GM23338 (cell line): ENCODE measurements at regions not wholly inside any gene's neighbourhood (a gene's known extent, or its start where the extent isn't known, plus 50 kb on each side); places are given as distances from the start of the nearest gene placed in this dataset.

Experiments
- ATAC-seq: fragments of 200-7000 bp; cut with Tn5 transposase; 3 replicates; pipeline ENCODE4 v1.9.1; 2020
- DNase-seq: peaks from one replicate; pipeline ENCODE4 v3.0.0-alpha.2; 2015; ENCODE audit warnings: low spot score
- H2AFZ ChIP-seq: fragments of 200-600 bp; sonication (generic); 2 replicates; pipeline ENCODE4 v1.8.0; 2016; ENCODE audit warnings: antibody characterized with exemption, mild to moderate bottlenecking, moderate library complexity
- H3F3A ChIP-seq: fragments of 200-600 bp; sonication (generic); replicated peaks from 2 replicates; pipeline ENCODE4 v1.8.0; 2017; ENCODE audit warnings: antibody characterized with exemption, mixed run types, low read depth
- H3K27ac ChIP-seq: fragments of 200-600 bp; sonication (generic); 2 replicates; pipeline ENCODE4 v1.6.1; 2016; ENCODE audit warnings: low read depth
- H3K27me3 ChIP-seq: fragments of 200-600 bp; sonication (generic); 2 replicates; pipeline ENCODE4 v1.8.0; 2016; ENCODE audit warnings: mild to moderate bottlenecking, mixed run types, moderate library complexity; ENCODE audit not compliant: insufficient read depth
- H3K36me3 ChIP-seq: fragments of 200-600 bp; sonication (generic); 2 replicates; pipeline ENCODE4 v1.8.0; 2016; ENCODE audit warnings: mild to moderate bottlenecking; ENCODE audit not compliant: insufficient read depth
- H3K4me1 ChIP-seq: fragments of 200-600 bp; sonication (generic); 2 replicates; pipeline ENCODE4 v1.8.0; 2016; ENCODE audit warnings: mild to moderate bottlenecking, moderate library complexity; ENCODE audit not compliant: insufficient read depth
- H3K4me2 ChIP-seq: fragments of 200-600 bp; sonication (generic); 2 replicates; pipeline ENCODE4 v1.7.1; 2017; ENCODE audit warnings: mixed run types
- H3K4me3 ChIP-seq: fragments of 200-600 bp; sonication (generic); 2 replicates; pipeline ENCODE4 v1.6.1; 2016; ENCODE audit warnings: mixed run types
- H3K79me2 ChIP-seq: fragments of 200-600 bp; sonication (generic); replicated peaks from 2 replicates; pipeline ENCODE4 v1.8.0; 2017; ENCODE audit warnings: mild to moderate bottlenecking; ENCODE audit not compliant: insufficient read depth
- H3K9me2 ChIP-seq: fragments of 200-600 bp; sonication (generic); 2 replicates; pipeline ENCODE4 v1.8.0; 2017; ENCODE audit not compliant: insufficient read depth
- H4K20me1 ChIP-seq: fragments of 200-600 bp; sonication (generic); replicated peaks from 2 replicates; pipeline ENCODE4 v1.8.0; 2017; ENCODE audit warnings: mild to moderate bottlenecking; ENCODE audit not compliant: insufficient read depth
- H3K27ac Mint-ChIP-seq: 2 replicates; pipeline ENCODE4 v1.8.0; 2020; ENCODE audit warnings: inconsistent platforms, mild to moderate bottlenecking, moderate library complexity, mixed read lengths
- H3K27me3 Mint-ChIP-seq: 3 replicates; pipeline ENCODE4 v1.8.0; 2022; ENCODE audit warnings: low read depth, mild to moderate bottlenecking, moderate library complexity, mixed read lengths, inconsistent platforms; ENCODE audit not compliant: insufficient read depth, poor library complexity
- H3K36me3 Mint-ChIP-seq: 3 replicates; pipeline ENCODE4 v1.8.0; 2021; ENCODE audit warnings: low read depth, mild to moderate bottlenecking, inconsistent platforms, moderate library complexity, mixed read lengths
- H3K4me1 Mint-ChIP-seq: 3 replicates; pipeline ENCODE4 v1.8.0; 2020; ENCODE audit warnings: mild to moderate bottlenecking, inconsistent platforms, mixed read lengths
- H3K4me3 Mint-ChIP-seq: 3 replicates; pipeline ENCODE4 v1.8.0; 2021; ENCODE audit warnings: moderate library complexity, mild to moderate bottlenecking, inconsistent platforms, mixed read lengths
- H3K9me3 Mint-ChIP-seq: 3 replicates; pipeline ENCODE4 v1.8.0; 2020; ENCODE audit warnings: moderate library complexity, mild to moderate bottlenecking, inconsistent platforms, mixed read lengths
- CREB1 ChIP-seq: fragments of 250-450 bp; sonication (Bioruptor Pico); IDR thresholded peaks from 2 replicates; pipeline ENCODE4 v1.5.0; 2020; ENCODE audit warnings: low read depth, mild to moderate bottlenecking, moderate library complexity
- CTCF ChIP-seq, 2 experiments: fragments of 200-600 bp in 1 of 2; sonication (generic) in 1 of 2; conservative IDR thresholded peaks; 2 replicates each; pipeline versions ENCODE4 v1.5.1 to v1.6.1; 2016 to 2017; ENCODE audit warnings: antibody characterized with exemption in 2 of 2, low read depth in 2 of 2, mild to moderate bottlenecking in 2 of 2, moderate library complexity in 1 of 2
- ETS1 ChIP-seq: IDR thresholded peaks from 2 replicates; pipeline ENCODE4 v1.6.1; 2016; ENCODE audit warnings: antibody characterized with exemption
- NANOG ChIP-seq: IDR thresholded peaks from 2 replicates; pipeline ENCODE4 v1.6.1; 2016; ENCODE audit warnings: antibody characterized with exemption, borderline replicate concordance
- REST ChIP-seq: IDR thresholded peaks from one replicate; pipeline ENCODE4 v1.6.1; 2018; ENCODE audit warnings: antibody characterized with exemption; ENCODE audit not compliant: unreplicated experiment
- STAT1 ChIP-seq: IDR thresholded peaks from one replicate; pipeline ENCODE4 v1.6.1; 2016; ENCODE audit warnings: antibody characterized with exemption; ENCODE audit not compliant: unreplicated experiment
- ZNF114 ChIP-seq: fragments of 250-450 bp; sonication (Bioruptor Pico); IDR thresholded peaks from 2 replicates; pipeline ENCODE4 v1.5.0; 2020; ENCODE audit warnings: mild to moderate bottlenecking, moderate library complexity
- ZNF462 ChIP-seq: fragments of 250-450 bp; sonication (Bioruptor Pico); IDR thresholded peaks from 2 replicates; pipeline ENCODE4 v1.5.0; 2020; ENCODE audit warnings: mild to moderate bottlenecking, moderate library complexity

DNA sequence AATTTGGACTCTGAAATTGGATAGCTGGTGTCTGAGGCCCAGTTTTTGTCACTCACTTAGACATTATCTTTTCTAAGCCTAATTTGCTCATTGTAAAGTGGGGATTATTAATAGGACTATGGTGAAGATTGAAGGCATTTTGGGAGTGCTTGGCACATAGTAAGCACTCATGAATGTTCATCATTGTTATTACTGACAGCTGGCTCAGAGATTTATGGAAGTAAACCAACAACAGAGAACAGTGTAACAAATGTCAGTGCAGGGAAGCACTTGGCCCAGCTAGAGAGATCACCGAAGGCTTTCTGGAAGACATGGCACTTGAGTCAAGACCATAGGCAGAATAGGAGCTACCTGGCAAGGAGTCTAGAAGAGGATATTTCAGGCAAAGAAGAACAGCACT, 92.3 kb downstream of the RFC3 start (continued):
- TF ChIP-seq ZNF462 (CRISPR knock-in tag) (no peak), REST (no peak), ETS1 (no peak), NANOG (no peak), STAT1 (no peak)

- no peak for DNase-seq
- Histone ChIP-seq H2AFZ (no peak overlapping the region), H3K9me2 (peaks cover 3% of the 10 kb centered on the region; the same call in 1 of the 2 replicates), H3K4me1 (no peaks in the 10 kb centered on the region), H3K4me2 (no peak overlapping the region), H3K79me2 (no peaks in the 10 kb centered on the region), H3K27ac (no peak overlapping the region), H3K36me3 (no peaks in the 10 kb centered on the region), H3K4me3 (no peak overlapping the region), H3F3A (no peaks in the 10 kb centered on the region), H3K27me3 (no peaks in the 10 kb centered on the region), H4K20me1 (no peaks in the 10 kb centered on the region)
- no peaks in the 10 kb centered on the region for H3K36me3 Mint-ChIP-seq
- no peaks in the 10 kb centered on the region for H3K4me1 Mint-ChIP-seq
- no peaks in the 10 kb centered on the region for H3K27me3 Mint-ChIP-seq
- ATAC-seq, result no peak
- no peaks in the 10 kb centered on the region; the same call in 2 of the 3 replicates for H3K9me3 Mint-ChIP-seq
- no peak overlapping the region for H3K27ac Mint-ChIP-seq
- no peak overlapping the region for H3K4me3 Mint-ChIP-seq
- TF ChIP-seq STAT1, result no peak
- TF ChIP-seq CTCF (conservative IDR thresholded peaks at IDR 0.05; ENCODE audit: low read depth in 2 of 2), result no peak
- no peak for TF ChIP-seq ZNF114 (CRISPR knock-in tag)
- TF ChIP-seq CREB1, result no peak
- no peak for TF ChIP-seq REST
- TF ChIP-seq NANOG, result no peak
Observed at GRCh38 chr13:33911521-33911920, 93.6 kb downstream of the RFC3 start.
